Ovary (tissue), 3 donors: ENCODE measurements at regions not wholly inside any gene's neighbourhood (a gene's known extent, or its start where the extent isn't known, plus 50 kb on each side); places are given as distances from the start of the nearest gene placed in this dataset.

Experiments
- CTCF ChIP-seq, 3 donors: fragments of 450-650 bp in 2 of 3; fragments of 200-600 bp in 1 of 3; IDR thresholded peaks; one replicate each; pipeline versions ENCODE4 v1.5.1 to v1.8.0; 2016 to 2022; ENCODE audit warnings: antibody characterized with exemption in 3 of 3, mild to moderate bottlenecking in 1 of 3
- EP300 ChIP-seq: sonication (generic); formaldehyde crosslinking; IDR thresholded peaks from one replicate; pipeline ENCODE4 v1.6.1; 2017; ENCODE audit warnings: antibody characterized with exemption
- POLR2A ChIP-seq: fragments of 450-650 bp; IDR thresholded peaks from one replicate; pipeline ENCODE4 v1.6.1; 2017; ENCODE audit warnings: antibody characterized with exemption, mild to moderate bottlenecking, moderate library complexity
- donor health status: DM: no; HTN: no; CAD: no.

- TF ChIP-seq CTCF (IDR thresholded peaks at IDR 0.05), result no peak
- TF ChIP-seq POLR2A, result no peak
- TF ChIP-seq EP300, result no peak
Measured at GRCh38 chr15:95601525-95601924, 729.0 kb upstream of the NR2F2 start.
